ENCODE measurements at regions not wholly inside any gene's neighbourhood (a gene's known extent, or its start where the extent isn't known, plus 50 kb on each side); places are given as distances from the start of the nearest gene placed in this dataset.

- no peaks in the 10 kb centered on the region for H3K4me1 ChIP-seq
- DNase-seq (ENCODE audit: low spot score) = peak; percentile 72
- H3K27ac Mint-ChIP-seq = no peak overlapping the region
- no peaks in the 10 kb centered on the region for H3K79me2 ChIP-seq (ENCODE audit: low read depth)
- peak; percentile 82 for TF ChIP-seq CTCF (IDR thresholded peaks at IDR 0.05)
- no peak for TF ChIP-seq EZH2phosphoT487 (IDR thresholded peaks at IDR 0.05)
- no peak for TF ChIP-seq EZH2 (IDR thresholded peaks at IDR 0.05)
- no peak overlapping the region for H3K27ac ChIP-seq
- H3K36me3 Mint-ChIP-seq = no peaks in the 10 kb centered on the region
- peaks cover 6% of the 10 kb centered on the region for H3K9me3 Mint-ChIP-seq
- no peaks in the 10 kb centered on the region for H3K27me3 Mint-ChIP-seq (ENCODE audit: insufficient read depth, low read depth)
- H3F3A ChIP-seq (ENCODE audit: low read depth) = no peaks in the 10 kb centered on the region
- H3K27me3 ChIP-seq = no peaks in the 10 kb centered on the region
- H3K4me2 ChIP-seq = no peak overlapping the region
- no peaks in the 10 kb centered on the region for H3K4me1 Mint-ChIP-seq
- H3K4me3 ChIP-seq = no peak overlapping the region
- H3K9me3 ChIP-seq (ENCODE audit: low read depth) = no peaks in the 10 kb centered on the region
- no peak overlapping the region for H3K4me3 Mint-ChIP-seq
- H4K20me1 ChIP-seq (ENCODE audit: low read depth) = no peaks in the 10 kb centered on the region
- no peak overlapping the region for H3K9ac ChIP-seq
- no peak overlapping the region for H2AFZ ChIP-seq (replicated peaks)
- H3K36me3 ChIP-seq = no peaks in the 10 kb centered on the region
These were observed 221.8 kb upstream of the SSTR1 start for GRCh38 chr14:37985826-37986470.

DNA sequence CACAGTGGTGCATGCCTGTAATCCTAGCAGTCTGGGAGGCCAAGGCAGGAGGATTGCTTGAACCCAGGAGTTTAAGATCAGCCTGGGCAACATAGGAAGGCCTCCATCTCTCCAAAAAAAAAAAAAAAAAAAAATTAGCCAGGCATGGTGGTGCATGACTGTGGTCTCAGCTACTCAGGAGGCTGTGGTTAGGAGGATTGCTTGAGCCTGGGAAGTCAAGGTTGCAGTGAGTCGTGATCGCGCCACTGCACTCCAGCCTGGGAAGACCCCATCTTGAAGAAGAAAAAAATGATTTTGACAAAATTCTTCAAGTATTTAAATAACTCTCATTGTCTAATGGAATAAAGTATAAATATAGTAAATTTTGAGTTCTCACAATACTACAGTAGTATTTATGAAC lies 219.2 kb upstream of the SSTR1 start:
- Histone ChIP-seq H2AFZ (replicated peaks) (no peak overlapping the region), H3K9ac (no peak overlapping the region), H3K27ac (no peak overlapping the region), H3K4me1 (no peaks in the 10 kb centered on the region), H4K20me1 (ENCODE audit: low read depth) (no peaks in the 10 kb centered on the region), H3K9me3 (ENCODE audit: low read depth) (no peaks in the 10 kb centered on the region), H3K4me2 (no peak overlapping the region), H3K36me3 (no peaks in the 10 kb centered on the region), H3K79me2 (ENCODE audit: low read depth) (no peaks in the 10 kb centered on the region), H3K27me3 (no peaks in the 10 kb centered on the region), H3K4me3 (no peak overlapping the region), H3F3A (ENCODE audit: low read depth) (no peaks in the 10 kb centered on the region)
- no peak overlapping the region for H3K4me3 Mint-ChIP-seq
- no peaks in the 10 kb centered on the region for H3K36me3 Mint-ChIP-seq
- DNase-seq (ENCODE audit: low spot score) = no peak
- no peaks in the 10 kb centered on the region for H3K4me1 Mint-ChIP-seq
- H3K27ac Mint-ChIP-seq = no peak overlapping the region
- H3K9me3 Mint-ChIP-seq = no peaks in the 10 kb centered on the region
- H3K27me3 Mint-ChIP-seq (ENCODE audit: insufficient read depth, low read depth) = peaks cover 2% of the 10 kb centered on the region
- no peak for TF ChIP-seq CTCF (IDR thresholded peaks at IDR 0.05)
- TF ChIP-seq EZH2 (IDR thresholded peaks at IDR 0.05) = no peak
- no peak for TF ChIP-seq EZH2phosphoT487 (IDR thresholded peaks at IDR 0.05)

DNA sequence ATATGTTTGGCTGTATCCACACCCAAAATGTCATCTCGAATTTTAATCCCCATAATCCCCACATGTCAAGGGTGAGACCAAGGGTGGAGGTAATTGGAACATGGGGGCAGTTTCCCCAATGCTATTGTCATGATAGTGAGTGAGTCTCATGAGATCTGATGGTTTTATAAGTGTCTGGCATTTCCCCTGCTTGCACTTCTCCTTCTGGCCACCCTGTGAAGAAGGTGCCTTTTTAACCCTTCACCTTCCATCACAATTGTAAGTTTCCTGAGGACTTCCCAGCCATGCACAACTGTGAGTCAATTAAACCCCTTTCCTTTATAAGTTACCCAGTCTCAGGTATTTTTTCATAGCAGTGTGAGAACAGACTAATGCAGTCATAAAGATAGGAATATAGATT lies 216.7 kb upstream of the SSTR1 start:
- no peak overlapping the region for H3K27ac Mint-ChIP-seq
- TF ChIP-seq CTCF (IDR thresholded peaks at IDR 0.05) (no peak), EZH2phosphoT487 (IDR thresholded peaks at IDR 0.05) (no peak), EZH2 (IDR thresholded peaks at IDR 0.05) (no peak)
- Histone ChIP-seq H4K20me1 (ENCODE audit: low read depth) (no peaks in the 10 kb centered on the region), H3K4me3 (no peak overlapping the region), H3K79me2 (ENCODE audit: low read depth) (no peaks in the 10 kb centered on the region), H3K36me3 (no peaks in the 10 kb centered on the region), H3K27ac (no peak overlapping the region), H3K9me3 (ENCODE audit: low read depth) (no peaks in the 10 kb centered on the region), H3K9ac (no peak overlapping the region), H2AFZ (replicated peaks) (no peak overlapping the region), H3F3A (ENCODE audit: low read depth) (no peaks in the 10 kb centered on the region), H3K4me2 (no peak overlapping the region), H3K27me3 (no peaks in the 10 kb centered on the region), H3K4me1 (no peaks in the 10 kb centered on the region)
- DNase-seq (ENCODE audit: low spot score) = no peak
- no peaks in the 10 kb centered on the region for H3K9me3 Mint-ChIP-seq
- no peaks in the 10 kb centered on the region for H3K36me3 Mint-ChIP-seq
- no peaks in the 10 kb centered on the region for H3K4me1 Mint-ChIP-seq
- no peak overlapping the region for H3K4me3 Mint-ChIP-seq
- peaks cover 2% of the 10 kb centered on the region for H3K27me3 Mint-ChIP-seq (ENCODE audit: insufficient read depth, low read depth)
